GM19238 (cell line): ENCODE measurements at regions not wholly inside any gene's neighbourhood (a gene's known extent, or its start where the extent isn't known, plus 50 kb on each side); places are given as distances from the start of the nearest gene placed in this dataset.
A peak's percentile ranks its signal among the peaks of the same experiment; 100 is the strongest.
"Not testable (repeated sequence)": the region's sequence is repeated elsewhere in the genome, so short reads cannot be mapped to it uniquely, and the experiment has no call there.

Experiments used
- DNase-seq: peaks from one replicate; pipeline ENCODE4 v3.0.0; 2011; ENCODE audit warnings: low spot score; ENCODE audit not compliant: insufficient read length

DNA sequence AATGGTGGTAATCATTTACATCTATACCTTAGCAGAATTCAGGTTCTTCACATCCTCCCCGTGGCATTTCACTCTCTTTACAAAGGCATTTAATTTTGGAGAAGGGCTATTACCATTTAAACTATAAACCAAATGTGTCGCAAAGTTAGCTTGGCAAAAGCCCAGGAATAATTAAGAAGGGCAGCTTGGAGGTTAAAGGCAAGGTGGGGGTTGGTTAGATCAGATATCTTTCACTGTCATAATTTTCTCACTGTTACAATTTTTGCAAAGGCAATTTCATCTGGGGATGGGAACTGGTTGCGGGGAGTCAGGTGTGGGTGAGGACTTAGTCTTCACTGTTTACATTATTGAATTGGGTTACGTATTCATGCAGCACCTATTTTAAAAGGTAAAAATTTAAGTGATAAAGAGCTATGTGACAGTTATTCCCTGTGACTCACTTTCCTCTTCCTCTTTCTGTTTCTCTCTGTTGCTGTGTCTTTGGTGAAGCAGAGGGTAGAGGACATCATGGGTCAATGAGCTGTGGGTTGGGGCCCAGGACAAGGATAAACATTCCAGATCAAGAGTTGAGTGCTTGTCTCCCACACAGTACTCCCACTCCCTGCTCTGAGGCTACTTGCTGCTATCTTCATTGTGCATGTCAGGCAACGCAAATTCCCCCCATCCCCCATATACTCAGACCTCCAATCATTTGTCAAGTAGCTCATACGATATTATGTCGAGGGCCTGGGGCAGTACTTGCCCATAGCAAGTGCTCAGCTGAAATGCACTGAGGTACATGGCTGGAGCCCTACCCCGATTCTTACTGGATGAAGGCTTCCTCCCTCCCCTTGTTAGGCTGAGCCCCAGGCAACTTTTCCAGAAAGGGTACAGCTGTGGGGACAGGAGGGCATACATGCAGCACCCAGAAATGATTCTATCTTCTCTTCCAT is 223.1 kb upstream of the MYLIP start:
- DNase-seq, result no peak

DNA sequence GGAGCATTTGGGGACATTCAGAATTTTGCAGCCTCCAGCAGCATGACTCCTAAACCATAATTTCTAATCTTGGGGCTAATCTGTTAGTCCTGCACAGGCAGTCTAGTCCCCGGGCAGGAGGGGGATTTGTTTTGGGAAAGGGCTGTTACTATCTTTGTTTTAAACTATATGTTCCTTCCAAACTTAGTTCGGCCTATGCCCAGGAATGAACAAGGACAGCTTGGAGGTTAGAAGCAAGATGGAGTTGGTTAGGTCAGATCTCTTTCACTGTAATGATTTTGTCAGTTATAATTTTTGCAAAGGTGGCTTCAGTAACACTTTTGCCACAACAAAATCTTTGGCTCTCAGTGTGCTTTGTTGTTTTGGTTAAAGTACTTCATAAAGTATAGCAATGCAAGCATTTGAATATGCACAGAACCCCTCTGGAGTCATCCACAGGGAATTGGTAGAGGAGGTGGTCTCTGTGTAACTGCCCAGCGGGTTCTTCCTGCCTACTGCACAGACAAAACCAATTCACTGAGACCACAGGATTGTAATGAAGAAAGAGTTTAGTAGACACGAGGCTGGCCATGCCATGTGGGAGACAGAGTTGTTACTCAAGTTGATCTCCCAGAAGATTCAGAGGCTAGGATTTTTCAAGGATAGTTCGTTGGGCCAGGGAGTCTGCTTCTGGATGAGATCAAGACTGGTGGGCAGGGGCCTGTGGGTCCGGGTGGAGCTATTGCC is 224.1 kb upstream of the MYLIP start:
- DNase-seq, result no peak

DNA sequence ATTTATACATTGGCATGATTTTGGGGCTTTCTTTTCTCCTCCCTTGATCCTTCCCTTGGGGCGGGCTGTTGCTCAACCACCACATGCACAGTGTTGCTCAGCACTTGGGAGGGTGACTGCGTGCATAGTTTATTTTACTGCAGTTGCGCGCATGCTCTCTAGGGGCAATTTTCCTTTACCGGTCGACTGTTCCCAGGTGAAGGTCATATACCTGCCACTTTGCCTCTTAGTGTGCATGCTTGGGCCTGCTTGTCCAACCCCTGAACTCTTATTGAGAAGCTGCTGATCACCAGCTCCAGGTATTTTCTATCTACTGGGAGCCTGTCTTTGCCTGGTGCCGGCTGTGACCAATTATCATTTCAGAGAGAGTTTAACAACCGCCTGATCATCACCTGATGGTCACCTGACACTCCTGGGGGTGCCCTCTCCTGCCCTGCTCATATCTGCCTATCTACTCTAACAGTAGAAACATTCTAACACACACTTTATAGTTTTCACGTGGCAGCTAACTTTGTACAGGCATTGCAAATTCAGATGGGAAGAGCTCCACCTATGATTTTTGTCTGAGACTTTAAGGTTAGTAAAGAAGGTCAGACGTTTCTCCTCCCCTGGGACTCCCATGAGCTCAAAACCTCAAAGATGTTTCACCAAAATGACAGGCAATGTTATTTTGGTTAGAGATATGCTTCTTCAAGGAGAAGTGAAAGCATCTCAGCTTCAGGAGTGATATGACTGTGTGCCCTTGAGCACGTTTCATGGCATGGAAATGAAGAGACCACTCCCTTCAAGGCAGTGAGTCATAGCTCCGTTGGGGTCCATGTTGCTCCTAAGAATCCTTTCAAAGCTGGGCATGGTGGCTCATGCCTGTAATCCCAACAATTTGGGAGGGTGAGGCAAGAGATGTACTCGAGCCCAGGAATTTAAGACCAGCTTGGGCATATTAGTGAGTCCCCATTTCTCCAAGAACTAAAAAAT is 227.5 kb upstream of the MYLIP start:
- peak; percentile 46 for DNase-seq

DNA sequence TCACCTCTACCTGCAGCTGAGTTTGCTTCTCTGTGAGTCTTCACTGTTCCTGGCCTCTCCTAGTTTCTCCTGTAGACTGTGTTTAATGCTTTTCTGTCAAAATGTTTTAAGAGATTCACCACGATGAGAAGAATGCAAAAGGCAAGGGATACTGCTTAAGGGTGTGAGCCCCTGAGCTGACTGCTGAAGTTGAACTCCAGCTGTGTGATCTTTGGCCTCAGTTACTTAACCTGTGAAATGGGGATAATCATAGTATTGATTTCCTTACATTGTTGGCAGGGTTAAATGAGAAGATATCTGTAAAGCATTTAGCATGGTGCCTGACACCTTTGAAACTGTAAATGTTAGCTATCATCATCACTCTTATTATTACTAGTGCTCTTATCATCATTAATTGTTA is 230.2 kb upstream of the MYLIP start:
- DNase-seq, result no peak

DNA sequence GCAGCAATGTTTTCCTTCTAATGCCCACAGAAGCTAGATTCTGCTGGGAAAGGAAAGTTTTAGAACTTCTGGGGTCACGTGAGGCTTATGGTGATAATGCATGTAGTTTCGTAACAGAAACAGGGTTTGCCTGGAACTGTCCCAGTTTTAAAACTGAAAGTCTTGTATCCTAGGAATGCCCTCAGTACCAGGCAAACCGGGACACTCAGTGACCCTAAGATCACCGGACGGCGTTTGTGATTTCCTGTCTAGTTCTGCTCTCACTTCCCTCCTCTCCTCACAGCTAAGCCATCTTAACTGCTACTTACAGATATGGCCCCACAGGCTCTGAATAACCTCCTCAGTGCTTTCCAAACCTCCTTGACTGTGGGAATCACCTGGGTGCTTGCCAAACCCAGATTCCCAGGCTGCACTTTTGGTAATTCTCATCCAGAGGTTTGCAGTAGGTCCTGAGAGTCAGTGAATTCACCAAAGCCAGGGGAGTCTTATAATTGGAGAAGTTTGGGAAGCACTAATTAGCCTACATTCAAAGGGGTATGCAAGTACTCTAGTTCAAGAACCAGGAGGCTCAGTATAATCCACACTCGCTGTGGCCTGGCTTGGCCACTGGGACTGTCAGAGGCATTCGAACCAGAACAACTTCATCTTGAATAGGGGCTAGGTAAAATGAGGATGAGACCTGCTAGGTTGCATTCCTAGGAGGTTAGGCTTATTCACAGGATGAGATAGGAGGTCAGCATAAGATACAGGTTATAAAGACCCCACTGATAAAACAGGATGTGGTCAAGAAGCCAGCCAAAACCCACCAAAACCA is 231.6 kb upstream of the MYLIP start:
- DNase-seq, result no peak

DNA sequence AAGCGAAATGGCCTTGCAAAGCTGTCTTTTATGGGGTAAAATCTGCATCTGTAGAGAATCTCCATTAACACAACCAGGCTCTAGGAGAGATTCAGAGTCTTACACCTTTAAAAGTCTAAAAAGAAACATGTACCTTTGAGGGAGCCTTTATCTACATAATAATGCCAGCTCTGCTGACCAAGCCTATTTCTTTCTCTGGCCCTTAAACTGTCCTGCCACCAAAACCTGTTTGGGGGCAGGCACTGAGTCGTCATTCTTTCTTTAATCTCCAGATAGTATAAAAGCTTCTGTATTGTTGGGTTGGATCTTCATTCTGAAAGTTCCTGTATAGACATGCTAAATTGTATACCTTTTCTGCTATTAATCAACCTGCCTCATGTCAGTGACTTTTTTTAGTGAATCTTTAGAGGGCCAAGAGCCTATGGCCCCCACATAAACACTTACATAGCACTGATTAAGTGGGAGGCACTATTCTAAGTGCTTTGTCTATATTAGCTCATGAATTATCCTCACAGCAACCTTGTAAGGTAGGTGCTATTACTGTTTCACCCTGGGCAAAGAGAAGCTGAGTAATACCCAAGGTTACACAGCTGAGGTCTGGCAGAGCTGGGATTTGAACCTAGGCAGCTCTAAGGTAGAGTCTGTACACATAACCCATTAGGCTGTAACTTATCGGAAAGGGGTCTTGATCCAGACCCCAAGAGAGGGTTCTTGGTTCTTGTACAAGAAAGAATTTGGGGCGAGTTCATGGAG is 232.3 kb upstream of the DTNBP1 start:
- no peak for DNase-seq

DNA sequence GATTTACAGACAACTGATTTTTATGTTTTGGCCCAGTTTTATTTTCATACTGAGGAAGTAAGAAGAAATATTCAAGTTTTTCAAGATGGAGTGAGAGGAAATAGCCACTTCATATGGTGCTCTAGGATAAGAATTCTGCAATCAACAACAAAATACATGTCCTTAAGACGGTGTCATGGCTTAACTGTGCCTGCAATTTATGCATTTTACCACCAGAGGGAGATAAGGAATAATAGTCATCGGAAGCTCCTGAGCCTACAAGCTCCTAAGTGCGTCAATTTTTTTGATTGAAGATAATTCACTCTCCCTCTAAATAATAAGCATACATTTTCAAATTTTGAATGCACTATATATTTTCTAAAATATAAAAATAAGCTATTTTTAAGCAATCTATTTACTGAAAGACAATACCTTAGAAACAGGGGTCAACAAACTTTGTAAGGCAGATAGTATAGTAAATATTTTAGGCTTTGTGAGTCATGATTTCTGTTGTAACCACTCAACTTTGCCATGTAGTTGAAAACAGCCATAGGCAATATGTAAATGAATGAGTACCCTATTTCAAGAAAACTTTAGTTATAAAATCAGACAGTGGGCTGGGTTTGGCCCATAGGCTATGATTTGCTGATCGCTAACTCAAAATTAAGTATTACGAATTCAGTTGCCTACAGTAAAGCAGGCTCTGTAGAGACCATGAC is 230.9 kb upstream of the DTNBP1 start:
- no peak for DNase-seq

DNA sequence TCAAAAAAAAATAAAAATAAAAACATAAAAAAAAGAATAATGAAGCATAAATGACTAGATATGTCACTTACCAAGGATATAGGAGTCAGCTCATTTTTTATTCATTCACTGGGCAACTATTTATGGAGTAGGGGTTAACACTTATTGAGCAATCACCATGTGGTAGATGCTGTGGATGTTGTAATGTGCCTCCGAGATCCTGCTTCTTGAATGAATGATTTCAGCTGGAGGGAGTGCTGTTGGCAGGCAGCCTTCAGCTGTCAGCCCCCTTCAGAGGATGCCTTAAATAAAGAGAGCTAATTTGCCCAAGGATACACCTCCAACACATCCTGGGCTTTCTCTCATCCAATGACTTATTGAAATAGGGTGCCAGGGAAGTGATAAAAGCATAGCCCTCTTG is 229.5 kb upstream of the DTNBP1 start:
- DNase-seq, result no peak

DNA sequence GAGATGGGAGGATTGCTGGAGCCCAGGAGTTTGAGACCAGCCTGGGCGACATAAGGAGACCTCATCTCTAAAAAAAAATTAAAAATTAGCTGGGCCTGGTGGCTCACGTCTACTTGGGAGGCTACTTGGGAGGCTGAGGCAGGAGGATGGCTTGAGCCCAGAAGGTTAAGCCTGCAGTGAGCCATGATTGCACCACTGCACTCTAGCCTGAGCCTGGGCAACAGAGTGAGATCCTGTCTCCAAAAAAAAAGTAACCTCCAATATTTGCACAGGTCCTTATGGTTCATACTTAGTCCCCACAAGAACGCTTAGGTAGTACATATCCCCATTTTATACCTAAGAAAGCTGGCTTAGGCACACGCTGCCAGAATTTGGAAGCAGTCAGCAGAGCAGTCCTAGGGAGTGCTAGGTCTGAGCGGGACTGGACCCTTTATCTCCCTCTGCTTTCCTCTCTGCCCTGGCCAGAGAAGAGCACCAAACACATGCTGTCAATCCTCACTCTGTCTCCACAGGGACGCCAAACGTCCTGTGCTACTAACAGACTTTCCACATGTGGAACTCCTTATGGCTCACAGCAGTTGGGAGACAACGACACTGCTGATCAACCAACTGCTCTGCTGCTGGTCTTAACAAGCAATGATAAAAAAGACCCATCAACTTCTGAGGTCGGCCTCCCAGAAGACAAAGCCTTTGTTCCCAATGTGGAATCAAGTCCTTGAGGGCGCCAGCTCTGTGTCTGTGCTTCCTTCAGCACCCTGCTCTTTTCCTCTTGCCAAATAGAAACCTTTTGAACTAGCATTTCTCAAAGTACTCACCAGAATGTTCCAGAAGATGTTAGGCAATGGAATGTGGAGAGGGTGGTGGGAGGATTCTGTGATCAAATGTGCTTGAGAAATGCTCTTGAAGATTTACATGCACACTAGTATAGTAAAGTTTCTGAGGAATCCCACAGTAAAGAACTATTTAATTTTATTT is 226.3 kb upstream of the DTNBP1 start:
- no peak for DNase-seq

DNA sequence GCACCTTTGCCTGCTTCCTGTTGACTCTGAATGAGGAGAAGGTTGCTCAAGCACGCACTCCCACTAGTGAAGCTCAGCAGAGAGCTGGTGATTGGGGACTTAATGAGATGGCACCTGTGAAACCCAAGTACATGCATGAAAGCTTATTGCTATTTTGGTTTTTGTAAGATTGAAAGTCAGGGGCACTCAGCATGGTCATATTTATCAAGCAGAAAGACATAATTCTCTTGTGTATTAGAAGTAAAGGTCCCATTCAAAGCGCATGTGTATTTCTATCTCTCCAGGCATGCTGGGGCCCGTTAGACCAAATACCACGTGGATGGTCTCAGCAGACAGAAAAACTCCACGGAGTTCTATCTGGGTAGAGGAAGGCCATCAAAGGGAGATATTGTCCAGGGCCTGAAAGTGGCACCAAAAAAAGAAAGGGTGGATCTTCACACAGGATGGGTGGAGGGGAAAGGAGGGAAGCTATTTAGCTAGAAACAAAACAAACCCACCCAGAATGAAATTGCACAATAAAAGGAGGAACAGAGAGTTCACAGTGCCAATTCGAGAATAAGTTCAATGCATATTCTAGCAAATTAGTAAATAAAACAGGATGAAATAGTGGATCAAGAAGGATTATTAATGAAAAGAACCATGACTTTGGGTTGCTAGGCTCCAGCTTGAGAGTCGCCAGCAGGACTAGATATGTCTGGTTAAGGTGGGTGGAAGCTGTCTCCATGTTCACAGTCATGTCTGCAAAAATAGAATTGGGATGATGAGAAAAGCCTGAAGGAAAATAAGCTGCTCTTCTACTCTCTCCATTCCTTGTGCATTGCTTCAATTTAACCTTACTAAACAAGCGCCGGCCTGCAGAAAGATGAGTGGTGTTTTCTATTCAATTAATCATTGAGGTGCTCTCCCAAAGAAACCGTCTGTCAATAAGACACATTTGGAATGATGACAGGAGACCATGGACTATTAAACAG is 224.9 kb upstream of the DTNBP1 start:
- no peak for DNase-seq

DNA sequence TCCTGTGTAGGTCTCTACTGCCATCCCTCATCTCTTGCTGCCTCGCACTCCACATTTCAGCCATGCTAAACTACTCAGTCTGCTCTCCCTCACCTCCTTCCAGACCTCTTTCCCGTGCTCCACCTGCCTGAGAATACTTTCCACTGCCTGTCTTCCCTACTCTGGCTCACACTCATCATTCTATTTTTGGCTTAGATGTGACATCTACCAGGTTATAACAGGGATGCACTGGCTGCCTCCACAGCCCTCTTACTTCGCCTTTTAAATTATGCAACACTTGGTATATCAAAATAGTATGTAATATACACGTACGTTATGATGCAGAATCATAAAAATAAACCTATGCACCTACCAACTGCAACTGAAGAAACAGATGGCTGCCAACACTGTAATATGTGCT is 222.8 kb upstream of the DTNBP1 start:
- no peak for DNase-seq

DNA sequence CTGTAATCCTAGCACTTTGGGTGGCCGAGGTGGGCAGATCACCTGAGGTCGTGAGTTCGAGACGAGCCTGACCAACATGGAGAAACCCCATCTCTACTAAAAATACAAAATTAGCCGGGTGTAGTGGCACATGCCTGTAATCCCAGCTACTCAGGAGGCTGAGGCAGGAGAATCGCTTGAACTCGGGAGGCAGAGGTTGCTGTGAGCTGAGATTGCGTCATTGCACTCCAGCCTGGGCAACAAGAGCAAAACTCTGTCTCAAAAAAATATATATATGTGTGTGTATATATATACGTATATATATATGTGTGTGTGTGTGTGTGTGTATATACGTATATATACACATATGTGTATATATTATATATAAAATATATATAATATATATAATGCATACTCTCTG is 220.8 kb upstream of the DTNBP1 start:
- DNase-seq, result not testable (repeated sequence)

DNA sequence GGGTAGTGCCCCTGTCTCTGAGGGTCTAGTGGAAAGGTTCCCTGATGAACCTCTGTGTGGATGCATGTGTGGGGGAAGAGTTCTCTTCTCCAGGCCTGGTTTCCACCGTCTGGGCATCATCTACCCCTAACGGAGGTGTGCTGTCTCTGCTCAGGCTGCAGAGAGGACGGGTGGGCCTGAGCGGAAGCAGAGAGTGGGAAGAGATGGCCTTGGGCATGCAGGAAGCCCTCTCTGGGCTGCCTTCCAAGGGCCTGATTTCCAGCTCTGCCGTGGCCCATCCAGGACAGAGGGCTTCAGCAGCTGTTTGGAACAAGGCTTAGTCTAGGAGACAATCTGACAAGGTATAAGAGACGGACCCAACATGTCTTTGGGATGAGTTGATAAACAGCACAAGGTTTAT is 220.1 kb upstream of the DTNBP1 start:
- no peak for DNase-seq

DNA sequence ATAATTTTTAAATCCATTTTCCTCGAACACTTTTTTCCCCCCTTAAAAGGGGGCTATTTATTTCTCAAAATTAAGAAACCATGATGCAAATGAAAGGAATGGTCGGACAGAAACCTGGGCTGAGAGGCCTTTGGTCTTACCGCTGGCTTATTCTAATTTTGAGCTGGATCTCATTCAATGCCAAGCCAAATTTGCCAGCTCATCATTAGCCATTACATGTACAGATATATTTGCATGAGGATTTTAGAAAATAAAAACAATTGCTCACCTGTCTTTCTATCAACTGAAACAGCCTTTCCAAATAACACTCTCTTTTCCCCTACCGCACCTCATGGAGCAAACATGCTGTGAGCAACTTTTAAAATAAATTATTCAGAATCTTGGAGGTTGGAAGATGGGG is 219.5 kb upstream of the DTNBP1 start:
- DNase-seq, result no peak

DNA sequence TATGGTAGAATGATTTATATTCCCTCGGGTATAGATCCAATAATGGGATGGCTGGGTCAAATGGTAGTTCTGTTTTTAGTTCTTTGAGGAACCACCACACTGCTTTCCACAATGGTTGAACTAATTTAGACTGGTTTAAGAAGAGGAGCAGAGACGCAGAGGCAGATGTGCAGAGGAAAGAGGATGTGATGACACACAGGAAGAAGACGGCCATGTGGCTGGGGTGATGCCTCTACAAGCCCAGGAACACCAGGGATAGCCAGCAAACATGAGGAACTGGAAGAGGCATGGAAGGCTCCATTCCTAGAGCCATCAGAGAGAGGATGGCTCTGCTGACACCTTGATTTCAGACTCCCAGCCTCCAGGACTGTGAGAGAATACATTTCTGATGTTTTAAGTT is 218.3 kb upstream of the DTNBP1 start:
- DNase-seq, result no peak

DNA sequence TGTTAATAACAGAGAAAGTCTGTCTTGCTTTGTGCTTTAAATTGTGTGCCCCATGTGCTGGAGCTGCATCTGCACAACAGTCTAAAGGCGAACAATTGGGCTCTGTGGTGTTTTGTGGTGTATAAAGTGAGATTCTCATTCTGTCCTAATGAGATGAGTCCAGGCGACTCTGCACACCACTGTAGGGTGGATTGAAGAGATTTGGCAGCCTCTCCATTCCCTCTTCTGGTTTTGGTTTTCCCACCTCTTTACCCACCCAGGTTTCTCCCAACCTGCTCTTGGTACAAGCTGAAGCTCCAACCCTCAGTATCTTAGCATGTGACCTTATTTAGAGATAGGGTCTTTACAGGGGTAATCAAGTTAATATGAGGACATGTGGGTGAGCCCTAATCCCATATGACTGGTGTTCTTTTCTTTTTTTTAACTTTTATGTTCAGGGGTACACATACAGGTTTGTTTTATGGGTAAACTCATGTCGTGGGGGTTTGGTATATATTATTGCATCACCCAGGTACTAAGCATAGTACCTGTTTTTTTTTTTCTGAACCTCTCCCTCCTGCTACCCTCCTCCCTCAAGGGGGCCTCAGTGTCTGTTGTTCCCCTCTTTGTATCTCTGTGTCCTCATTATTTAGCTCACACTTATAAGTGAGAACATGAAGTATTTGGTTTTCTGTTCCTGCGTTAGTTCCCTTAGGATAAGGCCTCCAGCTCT is 217.6 kb upstream of the DTNBP1 start:
- no peak for DNase-seq
